HG03135 (cell line): ENCODE measurements at regions not wholly inside any gene's neighbourhood (a gene's known extent, or its start where the extent isn't known, plus 50 kb on each side); places are given as distances from the start of the nearest gene placed in this dataset.
"Not testable (repeated sequence)": the region's sequence is repeated elsewhere in the genome, so short reads cannot be mapped to it uniquely, and the experiment has no call there.

Experiments used
- ATAC-seq: cut with Tn5 transposase; IDR thresholded peaks from one replicate; pipeline ENCODE4 v1.9.1; 2021; ENCODE audit warnings: mild to moderate bottlenecking, moderate library complexity; ENCODE audit not compliant: unreplicated experiment

DNA sequence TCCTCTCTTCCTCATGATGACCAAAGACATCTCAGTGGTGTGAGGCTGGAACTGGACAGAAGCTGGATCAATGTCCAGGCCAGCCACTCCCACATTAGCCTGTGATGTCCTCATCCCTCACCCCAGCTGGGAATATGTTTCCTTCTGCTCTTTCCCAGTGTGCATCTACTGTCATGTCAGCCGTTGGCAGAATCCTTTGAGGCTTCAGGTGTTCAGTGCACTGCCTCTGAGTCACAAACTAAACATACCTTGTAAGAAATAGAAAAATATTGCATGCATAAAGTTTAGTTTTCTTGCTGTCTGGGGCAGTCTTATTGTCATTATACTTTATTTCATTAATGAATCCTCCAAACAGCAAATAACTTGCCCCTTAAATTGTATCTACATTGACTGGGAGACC, 161.6 kb upstream of the RASGRP1 start:
- no peak for ATAC-seq

GRCh38 chr15:38733331-38733730, 168.7 kb upstream of the RASGRP1 start:
- ATAC-seq = no peak

- no peak for ATAC-seq
Observed at GRCh38 chr15:38740206-38740605, 175.6 kb upstream of the RASGRP1 start.

- ATAC-seq = no peak
Observed at GRCh38 chr15:38743147-38743546, 178.5 kb upstream of the RASGRP1 start.

DNA sequence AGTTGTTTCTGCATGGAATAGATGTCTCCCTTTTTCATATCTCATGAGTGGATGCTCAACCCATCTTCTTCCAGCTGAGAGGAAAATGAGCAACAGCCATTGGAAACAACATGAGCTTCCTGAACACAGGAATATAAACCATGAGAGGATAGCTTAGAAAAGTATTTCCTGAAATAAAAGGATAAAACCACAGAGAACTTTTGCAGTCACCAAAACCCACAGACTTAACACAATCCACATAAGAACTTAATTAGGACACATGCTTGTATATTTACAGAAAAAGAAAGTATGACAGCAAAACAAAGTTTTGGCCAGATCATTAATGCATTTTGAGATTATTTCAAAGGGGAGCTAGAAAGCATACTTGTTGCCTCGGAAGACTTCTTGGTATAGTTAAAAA, 180.5 kb upstream of the RASGRP1 start:
- no peak for ATAC-seq

DNA sequence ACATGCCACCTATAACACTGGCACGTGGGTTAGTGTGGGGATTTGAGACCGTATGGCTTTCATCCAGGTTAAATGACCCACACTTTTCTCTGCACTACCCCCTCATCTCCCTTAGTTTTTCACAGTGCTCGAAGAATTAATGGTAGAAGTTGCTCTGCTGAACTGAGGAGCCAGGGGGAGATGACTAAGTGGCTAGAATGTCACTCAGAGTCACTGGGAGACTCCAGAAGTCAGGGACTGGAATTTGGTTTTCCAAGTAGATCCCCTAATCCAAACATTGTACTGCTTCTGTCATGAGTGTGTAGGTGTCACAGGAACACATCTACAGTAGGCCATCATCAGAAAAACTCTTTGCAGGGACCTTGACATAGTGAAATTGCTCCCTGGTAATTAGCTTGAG, 181.0 kb upstream of the RASGRP1 start:
- no peak for ATAC-seq

DNA sequence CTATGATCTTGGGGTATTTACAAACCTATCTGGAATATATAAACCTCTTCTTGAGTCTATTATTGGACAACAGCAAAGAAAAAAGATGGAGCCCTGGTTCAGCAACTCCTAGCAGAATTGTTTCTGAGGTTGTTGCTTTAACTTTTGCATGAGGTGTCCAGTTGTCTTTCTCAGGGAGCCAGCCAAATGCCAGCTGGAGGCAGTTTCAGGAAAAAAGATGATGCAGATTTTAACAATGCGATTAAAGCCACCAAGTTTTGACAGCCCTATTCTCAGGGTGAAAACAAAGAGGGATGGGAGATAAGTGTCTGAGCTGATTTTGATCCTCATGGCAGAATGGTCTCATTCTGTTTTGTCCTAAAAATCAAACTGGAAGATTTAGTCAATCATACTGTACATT, 181.6 kb upstream of the RASGRP1 start:
- no peak for ATAC-seq

- no peak for ATAC-seq
Observed at GRCh38 chr15:38748710-38749109, 184.1 kb upstream of the RASGRP1 start.

GRCh38 chr15:38750786-38751185, 186.2 kb upstream of the RASGRP1 start:
- ATAC-seq = no peak

GRCh38 chr15:38755718-38756117, 191.1 kb upstream of the RASGRP1 start:
- no peak for ATAC-seq

DNA sequence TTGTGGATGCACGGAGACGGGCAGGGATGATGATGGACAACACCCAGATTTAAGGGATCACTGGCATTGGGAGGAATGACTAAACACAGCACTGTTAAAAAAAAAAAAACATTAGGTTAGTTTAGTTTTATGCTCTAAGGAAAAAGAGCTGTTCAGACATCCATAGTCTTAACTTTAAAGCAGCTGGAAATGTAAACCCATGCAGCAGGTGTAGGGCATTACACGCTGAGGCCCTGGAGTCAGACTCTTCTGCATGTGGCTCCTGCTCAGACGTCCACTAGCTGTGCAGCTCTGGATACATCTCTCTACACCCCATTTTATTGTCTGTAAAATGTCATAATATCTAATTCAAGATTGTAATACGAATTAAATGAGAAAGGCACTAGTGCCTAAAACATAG, 191.8 kb upstream of the RASGRP1 start:
- no peak for ATAC-seq

DNA sequence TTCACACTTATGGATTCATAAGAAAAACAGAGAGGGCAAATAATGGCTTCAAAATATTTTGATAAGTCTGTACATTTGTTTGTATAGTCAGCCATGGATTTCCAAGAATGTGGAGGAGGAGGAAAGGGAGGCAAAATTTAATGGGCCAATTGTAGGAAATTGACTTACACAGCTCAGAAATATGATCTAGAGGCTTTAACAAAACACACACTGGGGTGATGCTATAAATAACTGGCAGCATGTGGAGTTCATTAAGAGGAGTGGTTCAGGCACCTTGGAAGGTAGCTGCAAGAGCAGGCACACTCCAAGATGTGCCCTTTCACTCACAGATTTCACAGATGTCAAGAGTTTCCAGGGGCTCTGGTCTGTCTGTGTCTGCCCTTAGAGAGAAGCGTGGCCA, 193.4 kb upstream of the RASGRP1 start:
- no peak for ATAC-seq

- no peak for ATAC-seq
Observed at GRCh38 chr15:38761681-38762080, 197.1 kb upstream of the RASGRP1 start.

DNA sequence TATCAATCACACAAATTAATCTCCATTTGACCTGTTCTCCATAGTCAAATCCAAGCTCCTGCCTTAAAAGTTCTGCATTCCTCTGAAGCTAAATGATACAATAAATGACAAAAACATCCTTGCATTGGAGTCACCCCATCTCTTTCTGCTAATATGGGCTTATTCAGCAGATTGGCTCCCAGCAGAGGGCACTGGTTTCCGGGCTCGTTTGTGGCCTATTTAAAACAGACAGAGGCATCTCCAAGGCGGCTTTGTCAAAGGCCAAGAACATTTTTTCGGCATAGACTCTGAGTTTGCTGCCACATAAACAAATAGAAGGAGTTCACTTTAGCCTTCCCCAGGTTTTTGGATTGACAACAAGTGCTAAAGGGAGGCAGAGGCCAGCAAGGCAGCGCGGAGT, 204.4 kb upstream of the RASGRP1 start:
- no peak for ATAC-seq

- ATAC-seq = no peak
Observed at GRCh38 chr15:38769492-38769891, 204.9 kb upstream of the RASGRP1 start.

DNA sequence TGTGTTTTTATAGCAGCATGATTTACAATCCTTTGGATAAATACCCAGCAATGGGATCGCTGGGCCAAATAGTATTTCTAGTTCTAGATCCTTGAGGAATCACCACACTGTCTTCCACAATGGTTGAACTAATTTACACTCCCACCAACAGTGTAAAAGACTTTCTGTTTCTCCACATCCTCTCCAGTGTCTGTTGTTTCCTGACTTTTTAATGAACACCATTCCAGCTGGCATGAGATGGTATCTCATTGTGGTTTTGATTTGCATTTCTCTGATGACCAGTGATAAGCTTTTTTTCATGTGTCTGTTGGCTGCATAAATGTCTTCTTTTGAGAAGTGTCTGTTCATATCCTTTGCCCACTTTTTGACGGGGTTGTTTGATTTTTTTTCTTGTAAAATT, 209.5 kb upstream of the RASGRP1 start:
- not testable (repeated sequence) for ATAC-seq

DNA sequence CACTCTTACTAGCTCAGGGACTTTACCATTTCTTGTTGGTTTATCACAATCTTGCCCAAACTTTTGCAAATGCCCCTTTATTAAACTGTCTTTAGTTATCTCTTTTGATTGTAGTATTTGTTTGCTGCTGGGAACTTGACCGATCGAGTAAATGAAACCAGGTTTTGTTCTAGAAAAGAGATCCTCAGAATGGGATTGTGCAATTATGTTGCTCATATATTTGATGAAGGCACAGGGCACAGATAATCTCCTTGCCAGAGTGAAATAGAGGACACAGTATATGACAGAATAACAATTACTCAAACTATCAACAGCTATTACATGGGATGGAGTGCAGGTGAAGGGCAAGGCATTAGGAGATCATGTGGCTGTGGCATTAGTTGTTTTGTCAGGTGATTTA, 216.6 kb upstream of the RASGRP1 start:
- ATAC-seq = no peak

DNA sequence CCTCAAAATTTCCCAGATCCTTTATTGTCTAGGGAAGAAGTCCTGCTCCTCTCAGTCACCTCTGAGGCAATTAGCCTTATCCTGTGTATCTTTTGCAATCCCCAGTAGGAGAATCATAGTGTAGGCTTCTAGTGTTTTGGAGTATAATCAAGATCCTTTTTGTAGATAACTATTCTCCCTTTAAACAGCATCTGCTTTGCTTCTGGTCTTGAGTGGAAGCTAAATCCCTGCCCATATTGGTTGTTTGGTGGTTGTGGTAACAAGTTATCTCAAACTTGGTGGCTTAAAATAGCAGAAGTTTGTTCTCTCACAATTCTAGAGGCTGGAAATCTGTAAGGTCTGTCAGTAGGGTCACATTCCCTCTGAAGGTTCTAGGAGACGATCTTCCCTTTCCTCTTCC, 217.5 kb upstream of the RASGRP1 start:
- ATAC-seq = no peak

- no peak for ATAC-seq
Observed at GRCh38 chr15:38788918-38789317, 224.3 kb upstream of the RASGRP1 start.

DNA sequence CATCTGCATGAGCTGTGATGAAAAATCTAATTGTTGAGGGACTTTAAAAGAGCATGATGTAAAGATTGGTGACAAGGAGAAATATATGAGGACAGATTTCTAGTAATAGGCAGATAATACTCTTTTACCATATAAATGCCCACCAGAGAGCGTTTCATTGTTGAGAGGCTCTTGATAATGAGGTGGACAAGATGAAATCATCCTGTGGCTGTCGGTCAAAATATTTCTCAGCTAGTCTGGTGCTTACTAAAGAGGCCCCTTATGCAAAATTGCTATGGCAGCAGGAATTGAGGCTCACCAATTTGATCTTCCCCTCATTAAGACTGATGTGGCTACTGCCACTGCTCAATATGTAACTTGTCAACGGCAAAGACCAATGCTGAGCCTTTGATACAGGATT, 225.0 kb upstream of the RASGRP1 start:
- no peak for ATAC-seq

DNA sequence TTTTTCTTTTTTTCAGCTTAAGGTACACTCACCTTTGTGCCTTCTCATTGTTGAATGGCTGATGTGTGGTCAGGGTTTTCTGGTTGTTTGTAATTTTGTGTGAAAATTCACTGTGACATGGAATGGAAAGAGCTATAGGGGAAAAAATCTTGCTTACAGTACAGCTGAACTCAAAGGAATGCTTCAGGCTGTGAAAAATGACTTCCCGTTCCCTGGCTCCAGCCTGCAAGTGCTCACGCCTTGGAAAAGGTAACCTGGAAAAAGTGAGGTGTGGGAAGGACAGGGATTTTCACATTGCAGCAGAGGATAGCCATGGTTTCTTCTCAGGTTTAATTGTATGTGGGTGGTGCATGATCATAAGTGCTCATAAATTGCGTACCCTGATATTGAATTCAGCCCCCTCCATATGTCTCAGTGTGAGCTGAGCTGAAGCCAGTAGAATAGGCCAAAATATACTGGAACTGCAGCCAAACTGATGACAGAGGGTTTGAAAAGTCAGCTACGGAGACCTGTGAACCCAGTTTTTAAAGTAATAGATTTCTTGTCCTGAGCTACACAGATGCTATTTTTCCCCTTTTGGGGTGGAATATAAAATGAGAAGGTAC, 228.7 kb upstream of the RASGRP1 start:
- ATAC-seq = no peak

DNA sequence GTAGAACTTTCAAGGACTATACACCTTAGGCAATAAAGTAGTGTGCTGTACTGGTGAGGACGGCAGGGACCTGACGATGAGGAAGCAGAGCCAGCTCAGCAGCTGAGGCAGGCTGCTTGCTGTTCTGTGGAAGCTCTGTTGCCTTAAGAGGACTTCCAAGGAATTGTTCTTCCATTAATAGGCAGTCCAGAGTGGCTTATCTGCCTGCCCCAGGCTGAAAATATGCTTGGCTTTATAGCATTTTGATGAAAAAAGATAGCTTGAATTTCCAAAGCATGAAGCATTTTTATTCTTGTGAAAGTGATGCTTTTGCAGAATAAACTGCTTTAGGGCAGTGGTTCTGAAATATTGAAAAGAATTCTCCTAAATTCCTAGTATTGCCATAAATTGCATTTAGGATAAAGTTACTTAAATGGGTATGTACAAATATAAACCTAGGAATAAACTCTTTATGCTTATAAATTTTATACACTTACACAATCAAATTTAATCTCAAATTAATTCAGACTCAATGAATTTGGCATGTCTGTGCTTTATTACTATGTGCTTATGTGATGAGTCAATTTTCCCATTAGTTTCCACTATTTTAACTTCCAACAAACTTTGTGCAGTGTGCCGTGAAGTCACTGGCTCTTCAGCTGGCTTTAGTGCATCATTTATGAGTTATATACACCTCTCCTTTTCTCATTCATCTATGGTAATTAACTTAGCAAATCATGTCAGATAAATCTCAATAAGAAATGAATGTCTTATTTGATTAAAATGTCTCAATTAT, 231.0 kb upstream of the RASGRP1 start:
- no peak for ATAC-seq

DNA sequence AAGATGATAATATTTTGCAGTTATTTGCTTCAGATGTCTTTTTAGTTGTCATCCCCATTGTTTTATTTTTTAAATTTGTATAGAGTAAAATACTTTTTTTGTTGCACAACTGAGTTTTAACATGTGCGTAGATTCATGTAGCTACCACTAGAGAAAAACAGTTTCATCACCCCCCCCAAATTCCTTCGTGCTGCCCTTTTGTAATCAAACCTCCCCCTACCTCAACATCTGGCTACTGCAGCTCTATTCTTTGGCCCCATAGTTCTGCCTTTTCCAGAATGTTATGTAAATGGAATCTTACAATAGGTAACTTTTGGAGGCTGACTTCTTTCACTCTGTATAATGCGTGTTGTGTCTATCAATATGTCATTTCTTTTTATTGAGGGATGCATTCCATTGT, 232.0 kb upstream of the RASGRP1 start:
- no peak for ATAC-seq
